ENCODE measurements at regions not wholly inside any gene's neighbourhood (a gene's known extent, or its start where the extent isn't known, plus 50 kb on each side); places are given as distances from the start of the nearest gene placed in this dataset.

DNA sequence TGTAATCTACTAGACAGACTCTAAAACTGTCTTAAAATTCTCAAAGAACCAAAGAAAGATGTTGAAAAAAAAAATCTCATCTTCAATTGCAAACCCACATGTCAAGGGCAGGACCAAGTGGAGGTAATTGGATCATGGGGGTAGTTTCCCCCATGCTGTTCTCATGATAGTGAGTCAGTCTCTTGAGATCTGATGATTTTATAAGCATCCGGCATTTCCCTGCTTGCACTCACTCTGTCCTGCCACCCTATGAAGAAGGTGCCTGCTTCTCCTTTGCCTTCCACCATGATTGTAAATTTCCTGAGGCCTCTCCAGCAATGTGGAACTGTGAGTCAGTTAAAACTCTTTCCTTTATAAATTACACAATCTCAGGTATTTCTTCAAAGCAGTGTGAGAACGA lies 257.0 kb downstream of the HHIPL2 start:
- TF ChIP-seq, protein P1, sequence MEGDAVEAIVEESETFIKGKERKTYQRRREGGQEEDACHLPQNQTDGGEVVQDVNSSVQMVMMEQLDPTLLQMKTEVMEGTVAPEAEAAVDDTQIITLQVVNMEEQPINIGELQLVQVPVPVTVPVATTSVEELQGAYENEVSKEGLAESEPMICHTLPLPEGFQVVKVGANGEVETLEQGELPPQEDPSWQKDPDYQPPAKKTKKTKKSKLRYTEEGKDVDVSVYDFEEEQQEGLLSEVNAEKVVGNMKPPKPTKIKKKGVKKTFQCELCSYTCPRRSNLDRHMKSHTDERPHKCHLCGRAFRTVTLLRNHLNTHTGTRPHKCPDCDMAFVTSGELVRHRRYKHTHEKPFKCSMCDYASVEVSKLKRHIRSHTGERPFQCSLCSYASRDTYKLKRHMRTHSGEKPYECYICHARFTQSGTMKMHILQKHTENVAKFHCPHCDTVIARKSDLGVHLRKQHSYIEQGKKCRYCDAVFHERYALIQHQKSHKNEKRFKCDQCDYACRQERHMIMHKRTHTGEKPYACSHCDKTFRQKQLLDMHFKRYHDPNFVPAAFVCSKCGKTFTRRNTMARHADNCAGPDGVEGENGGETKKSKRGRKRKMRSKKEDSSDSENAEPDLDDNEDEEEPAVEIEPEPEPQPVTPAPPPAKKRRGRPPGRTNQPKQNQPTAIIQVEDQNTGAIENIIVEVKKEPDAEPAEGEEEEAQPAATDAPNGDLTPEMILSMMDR (IDR thresholded peaks at IDR 0.05): no peak
- TF ChIP-seq POLR2A (IDR thresholded peaks at IDR 0.05): no peak

Data from uterus (tissue), 2 donors.